GM12891 (cell line): ENCODE measurements at regions not wholly inside any gene's neighbourhood (a gene's known extent, or its start where the extent isn't known, plus 50 kb on each side); places are given as distances from the start of the nearest gene placed in this dataset.

ENCODE experiments used
- DNase-seq: peaks from one replicate; pipeline ENCODE4 v3.0.0; 2011; ENCODE audit warnings: low spot score; ENCODE audit not compliant: insufficient read length
- FAIRE-seq: peaks from 2 replicates; lab custom pipeline; 2011; peaks lifted over from hg19 to GRCh38; lab: Jason Lieb, UNC
- PAX5 ChIP-seq: IDR thresholded peaks from 2 replicates; pipeline ENCODE4 v1.6.1; 2011; ENCODE audit warnings: low read length, moderate library complexity, mild to moderate bottlenecking; ENCODE audit not compliant: insufficient read depth, severe bottlenecking
- POLR2A ChIP-seq: IDR thresholded peaks from 2 replicates; pipeline ENCODE4 v1.6.1; 2011; ENCODE audit warnings: low read depth, low read length, control low read depth
- POLR2AphosphoS5 ChIP-seq: IDR thresholded peaks from 2 replicates; pipeline ENCODE4 v1.6.1; 2011; ENCODE audit warnings: low read depth, low read length, control low read depth
- POU2F2 ChIP-seq: IDR thresholded peaks from 2 replicates; pipeline ENCODE4 v1.6.1; 2011; ENCODE audit warnings: low read depth, mild to moderate bottlenecking, control low read depth, low read length, moderate library complexity
- SPI1 ChIP-seq: IDR thresholded peaks from 2 replicates; pipeline ENCODE4 v1.6.1; 2011; ENCODE audit warnings: low read depth, low read length, control low read depth
- TAF1 ChIP-seq: IDR thresholded peaks from 2 replicates; pipeline ENCODE4 v1.6.1; 2011; ENCODE audit warnings: low read depth, low read length, control low read depth

- FAIRE-seq: no peak
- no peak for DNase-seq
- TF ChIP-seq SPI1 (no peak), TAF1 (no peak), POLR2AphosphoS5 (no peak), POU2F2 (no peak), PAX5 (no peak), POLR2A (no peak)
These were observed 230.6 kb upstream of the CPEB2 start for GRCh38 chr4:14771504-14772175.

GRCh38 chr4:14772388-14772787, 229.9 kb upstream of the CPEB2 start:
- no peak for DNase-seq
- FAIRE-seq: no peak
- TF ChIP-seq POLR2AphosphoS5 (no peak), PAX5 (no peak), SPI1 (no peak), POU2F2 (no peak), TAF1 (no peak), POLR2A (no peak)

DNA sequence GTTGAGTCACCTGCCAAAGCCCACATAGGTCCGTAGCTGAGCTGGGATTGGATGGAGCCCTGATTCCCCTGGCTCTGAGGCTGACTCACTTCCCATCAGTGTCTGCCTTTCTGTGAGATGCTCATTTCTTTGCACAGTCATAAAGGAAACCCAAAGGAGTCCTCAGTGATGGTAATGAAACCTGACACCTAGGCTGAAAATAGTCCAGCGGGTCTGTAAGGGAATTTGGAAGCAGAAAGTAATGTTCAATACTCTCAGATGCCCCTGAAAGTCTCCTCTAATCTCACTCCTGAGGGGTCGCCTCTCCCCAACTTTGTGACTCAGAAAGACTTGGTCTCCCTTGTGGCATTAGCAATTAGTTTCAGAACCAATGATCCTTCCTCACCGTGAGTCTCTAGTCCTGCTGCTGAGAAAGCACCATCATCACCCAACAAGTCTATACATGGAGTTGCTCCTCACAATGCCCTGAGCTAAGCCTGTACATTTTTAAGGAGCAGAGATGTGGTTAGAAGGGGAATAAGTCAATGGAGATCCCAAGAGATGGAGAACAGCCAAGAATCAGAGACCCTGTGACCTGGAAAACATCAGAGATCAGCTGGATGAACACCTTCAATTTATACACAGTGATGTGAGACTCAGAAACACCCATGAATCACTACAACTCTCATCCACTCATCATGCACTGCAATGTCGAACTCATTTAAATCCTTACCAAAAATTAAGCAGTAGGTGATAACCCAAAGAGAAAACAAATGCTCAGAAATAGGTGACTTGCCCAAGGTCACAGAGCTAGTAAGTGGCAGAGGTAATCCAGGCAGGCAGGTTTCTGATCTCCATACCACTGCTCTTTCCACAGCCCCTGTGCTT, 219.0 kb upstream of the CPEB2 start:
- DNase-seq: no peak
- no peak for FAIRE-seq
- no peak for TF ChIP-seq TAF1
- no peak for TF ChIP-seq POLR2A
- TF ChIP-seq POU2F2: no peak
- TF ChIP-seq PAX5: no peak
- TF ChIP-seq POLR2AphosphoS5: no peak
- peak; percentile 35; the same call in 1 of the 2 replicates for TF ChIP-seq SPI1

GRCh38 chr4:14787221-14787620, 215.1 kb upstream of the CPEB2 start:
- DNase-seq: no peak
- TF ChIP-seq POLR2AphosphoS5: no peak
- TF ChIP-seq PAX5: no peak
- TF ChIP-seq TAF1: no peak
- no peak for TF ChIP-seq SPI1
- no peak for TF ChIP-seq POU2F2
- no peak for TF ChIP-seq POLR2A
- no peak for FAIRE-seq

GRCh38 chr4:14787894-14788293, 214.4 kb upstream of the CPEB2 start:
- no peak for DNase-seq
- peak; percentile 71 for FAIRE-seq
- TF ChIP-seq PAX5 (no peak), POLR2AphosphoS5 (no peak), SPI1 (no peak), TAF1 (no peak), POLR2A (no peak), POU2F2 (no peak)

GRCh38 chr4:14790494-14790893, 211.8 kb upstream of the CPEB2 start:
- DNase-seq: no peak
- no peak for TF ChIP-seq POLR2AphosphoS5
- no peak for FAIRE-seq

GRCh38 chr4:14792702-14793227, 209.5 kb upstream of the CPEB2 start:
- DNase-seq: no peak
- TF ChIP-seq POLR2A (no peak), POU2F2 (no peak), TAF1 (no peak), POLR2AphosphoS5 (no peak)
- no peak for FAIRE-seq

- FAIRE-seq: no peak
These were observed 201.3 kb upstream of the CPEB2 start for GRCh38 chr4:14800977-14801376.

DNA sequence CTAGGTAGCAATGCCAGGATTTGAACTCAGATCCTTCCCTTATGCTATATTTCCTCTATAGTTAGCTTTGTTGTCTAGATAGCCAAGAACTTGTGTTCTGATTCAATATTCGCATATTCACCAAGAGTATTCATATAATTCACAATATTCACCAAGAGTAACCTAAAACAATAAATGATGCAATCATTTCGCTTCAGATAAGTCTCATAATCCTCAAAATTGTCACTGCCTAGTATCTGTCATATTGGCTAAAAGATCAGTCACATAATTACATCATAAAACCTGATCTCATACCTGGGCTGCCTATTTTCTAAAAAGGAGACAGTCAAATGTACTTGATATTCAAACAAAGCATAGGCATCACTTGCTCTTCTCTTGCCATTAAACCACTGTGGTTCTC, 199.7 kb upstream of the CPEB2 start:
- no peak for TF ChIP-seq POLR2AphosphoS5
- FAIRE-seq (no peak), DNase-seq (no peak)

More at GRCh38 chr4:14800977-14801376, 201.3 kb upstream of the CPEB2 start:
- no peak for DNase-seq
- TF ChIP-seq POU2F2 (0 out of 2 replicates have a peak, but pooled peaks have one; percentile 23), SPI1 (no peak)

GRCh38 chr4:14807856-14808255, 194.4 kb upstream of the CPEB2 start:
- FAIRE-seq: no peak

More at GRCh38 chr4:14807856-14808255, 194.4 kb upstream of the CPEB2 start:
- DNase-seq: no peak
- TF ChIP-seq TAF1 (no peak), PAX5 (no peak)
